ENCODE measurements at regions not wholly inside any gene's neighbourhood (a gene's known extent, or its start where the extent isn't known, plus 50 kb on each side); places are given as distances from the start of the nearest gene placed in this dataset.

GRCh38 chr6:43927532-43928210 lies 157.7 kb downstream of the VEGFA start (continued):
- peak; percentile 23; the same call in 1 of the 2 replicates for TF ChIP-seq ARID5B (CRISPR knock-in tag; IDR thresholded peaks at IDR 0.05)
- no peak for TF ChIP-seq FOXP1 (IDR thresholded peaks at IDR 0.05)
- TF ChIP-seq FOXP1 (CRISPR knock-in tag; IDR thresholded peaks at IDR 0.05) = peak; percentile 65; the same call in 1 of the 2 replicates
- no peak for TF ChIP-seq E2F1 (CRISPR knock-in tag; IDR thresholded peaks at IDR 0.05)
- no peak for TF ChIP-seq TRIM22 (IDR thresholded peaks at IDR 0.05)
- no peak for TF ChIP-seq ZFP62 (CRISPR knock-in tag; IDR thresholded peaks at IDR 0.05)
- no peak for TF ChIP-seq KLF9 (CRISPR knock-in tag; IDR thresholded peaks at IDR 0.05; ENCODE audit: low read depth)
- TF ChIP-seq HNF1A (IDR thresholded peaks at IDR 0.05; ENCODE audit: low read depth) = peak; percentile 30; the same call in 1 of the 2 replicates
- TF ChIP-seq HNF1A (CRISPR knock-in tag; IDR thresholded peaks at IDR 0.05; ENCODE audit: borderline replicate concordance) = no peak
- TF ChIP-seq ELF3 (CRISPR knock-in tag; IDR thresholded peaks at IDR 0.05) = no peak
- no peak for TF ChIP-seq SATB2 (CRISPR knock-in tag; IDR thresholded peaks at IDR 0.05)
- TF ChIP-seq HIVEP1 (CRISPR knock-in tag; IDR thresholded peaks at IDR 0.05) = no peak
- peak; percentile 44; the same call in 1 of the 2 replicates for TF ChIP-seq NCOA2 (CRISPR knock-in tag; IDR thresholded peaks at IDR 0.05)
- peak; percentile 40; the same call in 1 of the 2 replicates for TF ChIP-seq EEA1 (CRISPR knock-in tag; IDR thresholded peaks at IDR 0.05; ENCODE audit: borderline replicate concordance)
- no peak for TF ChIP-seq SALL1 (CRISPR knock-in tag; IDR thresholded peaks at IDR 0.05)
- TF ChIP-seq ZNF207 (IDR thresholded peaks at IDR 0.05; ENCODE audit: borderline replicate concordance) = no peak
- no peak for TF ChIP-seq ZNF816 (CRISPR knock-in tag; IDR thresholded peaks at IDR 0.05; ENCODE audit: borderline replicate concordance)
- 0 out of 2 replicates have a peak, but pooled peaks have one; percentile 60 for TF ChIP-seq TERF1 (CRISPR knock-in tag; IDR thresholded peaks at IDR 0.05)
- TF ChIP-seq PHF8 (CRISPR knock-in tag; IDR thresholded peaks at IDR 0.05) = no peak
- 0 out of 2 replicates have a peak, but pooled peaks have one; percentile 17 for TF ChIP-seq HNF4A (CRISPR knock-in tag; IDR thresholded peaks at IDR 0.05)
